ENCODE measurements at regions not wholly inside any gene's neighbourhood (a gene's known extent, or its start where the extent isn't known, plus 50 kb on each side); places are given as distances from the start of the nearest gene placed in this dataset.
"Not testable (repeated sequence)": the region's sequence is repeated elsewhere in the genome, so short reads cannot be mapped to it uniquely, and the experiment has no call there.

DNA sequence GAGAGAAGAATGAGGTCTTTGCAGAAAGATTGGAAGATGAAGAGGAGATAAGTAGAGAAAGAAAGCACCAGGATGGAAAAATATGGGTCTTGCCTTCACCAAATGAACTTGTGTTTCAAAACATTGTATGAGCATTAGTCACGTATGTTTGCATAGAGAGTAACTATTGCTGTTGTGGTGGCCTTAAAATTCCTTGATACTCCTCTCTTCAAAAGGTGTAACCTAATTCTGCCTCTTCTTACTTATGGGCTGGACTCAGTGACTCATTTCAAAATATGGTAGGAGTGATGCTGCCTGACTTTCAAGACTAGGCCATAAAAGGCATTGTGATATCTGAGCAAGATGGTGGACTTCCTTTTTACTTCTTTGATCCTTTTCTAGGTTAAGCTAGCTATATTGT lies 228.7 kb upstream of the ZNF385D start:
- Histone ChIP-seq H3K4me3 (ENCODE audit: low read depth, low read length) (no peak overlapping the region), H3K27me3 (ENCODE audit: control insufficient read depth, insufficient read depth, low read length) (no peaks in the 10 kb centered on the region), H3K27ac (ENCODE audit: low read depth, low read length) (no peak overlapping the region), H3K9ac (ENCODE audit: low read depth, low read length) (no peak overlapping the region), H3K9me3 (ENCODE audit: control insufficient read depth, insufficient read depth, low read length) (no peaks in the 10 kb centered on the region), H3K4me1 (ENCODE audit: control insufficient read depth, insufficient read depth, low read length) (no peaks in the 10 kb centered on the region), H3K36me3 (ENCODE audit: control insufficient read depth, insufficient read depth, low read length) (no peaks in the 10 kb centered on the region)

DNA sequence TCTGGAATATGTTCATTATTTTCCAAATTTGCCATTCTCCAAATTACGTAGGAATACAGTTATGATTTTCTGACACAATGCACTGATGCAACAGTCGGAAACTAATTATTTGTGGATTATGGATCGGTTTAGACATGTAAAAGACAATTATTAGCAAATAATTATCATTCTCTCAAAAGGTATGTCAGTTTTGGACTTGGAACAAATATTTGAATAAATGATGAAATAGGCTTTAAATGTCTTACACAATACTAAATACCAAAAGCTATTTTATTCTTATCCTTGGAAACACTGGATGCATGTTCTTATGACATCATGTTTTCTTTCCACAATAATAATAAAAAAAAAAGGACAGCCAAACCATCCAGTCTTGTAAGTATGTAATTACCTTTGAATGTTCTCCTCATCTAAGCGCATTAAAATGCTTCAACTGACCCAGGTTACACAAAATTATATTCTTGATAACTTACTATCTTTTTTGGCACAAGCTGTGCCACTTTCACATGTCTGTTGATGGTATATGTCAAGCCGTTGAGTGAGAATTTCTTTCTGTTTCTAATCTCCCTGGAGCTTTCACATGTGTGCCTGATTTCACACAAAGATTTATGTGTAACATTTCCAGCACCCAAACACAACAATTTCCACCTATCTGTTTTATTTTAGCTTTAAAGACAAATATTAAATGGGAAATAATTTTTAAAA lies 238.5 kb upstream of the ZNF385D start:
- H3K4me1 ChIP-seq (ENCODE audit: control insufficient read depth, insufficient read depth, low read length) = no peaks in the 10 kb centered on the region
- no peak overlapping the region for H3K9ac ChIP-seq (ENCODE audit: low read depth, low read length)
- H3K9me3 ChIP-seq (ENCODE audit: control insufficient read depth, insufficient read depth, low read length) = no peaks in the 10 kb centered on the region
- no peak overlapping the region for H3K27ac ChIP-seq (ENCODE audit: low read depth, low read length)
- H3K27me3 ChIP-seq (ENCODE audit: control insufficient read depth, insufficient read depth, low read length) = no peaks in the 10 kb centered on the region
- no peaks in the 10 kb centered on the region for H3K36me3 ChIP-seq (ENCODE audit: control insufficient read depth, insufficient read depth, low read length)
- H3K4me3 ChIP-seq (ENCODE audit: low read depth, low read length) = no peak overlapping the region

DNA sequence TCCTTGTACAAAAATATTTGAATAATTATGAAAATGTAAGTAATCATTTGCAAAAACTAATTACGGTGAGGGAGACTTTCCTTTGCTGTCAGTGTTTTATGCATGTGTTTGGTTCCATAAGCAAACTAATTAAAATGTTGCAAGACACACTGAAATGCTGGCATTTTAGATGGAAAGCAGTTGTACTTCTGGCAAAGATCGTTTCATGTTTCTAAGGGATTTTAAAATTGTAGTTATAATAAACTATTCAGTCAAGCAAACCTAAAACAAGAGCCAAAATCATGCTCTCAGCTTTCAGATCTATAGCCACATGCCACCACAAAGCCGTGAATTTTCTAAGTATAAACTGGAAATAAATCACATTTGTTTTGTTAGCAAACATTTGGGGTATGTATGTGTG lies 240.1 kb upstream of the ZNF385D start:
- no peak overlapping the region for H3K9ac ChIP-seq (ENCODE audit: low read depth, low read length)

DNA sequence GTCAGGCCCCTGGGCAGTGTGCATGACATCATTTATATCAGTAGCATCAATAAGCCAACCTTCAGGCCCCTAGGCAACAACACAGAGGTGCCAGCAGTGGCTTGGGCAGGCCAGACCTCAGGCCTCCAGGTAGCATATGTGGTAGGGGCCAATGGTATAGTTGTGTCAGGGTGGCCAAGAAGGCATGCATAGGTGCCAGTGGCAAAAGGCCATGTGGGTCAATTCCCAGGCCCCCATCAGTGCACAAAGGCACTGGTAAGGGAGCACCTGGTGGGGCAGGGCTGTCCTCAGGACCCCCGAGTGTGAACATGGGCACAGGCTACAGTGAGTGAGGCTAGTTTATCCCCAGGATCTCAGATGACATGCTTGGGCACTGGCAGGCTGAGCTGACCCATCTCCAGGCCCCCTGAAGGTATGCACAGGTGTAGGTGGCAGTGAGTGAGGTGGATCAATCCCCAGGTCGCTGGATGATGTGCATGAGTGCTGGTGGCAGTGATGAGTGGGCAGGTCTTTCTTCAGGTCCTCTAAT lies 244.1 kb upstream of the ZNF385D start:
- Histone ChIP-seq H3K4me1 (ENCODE audit: control insufficient read depth, insufficient read depth, low read length) (no peaks in the 10 kb centered on the region), H3K4me3 (ENCODE audit: low read depth, low read length) (no peak overlapping the region), H3K27me3 (ENCODE audit: control insufficient read depth, insufficient read depth, low read length) (no peaks in the 10 kb centered on the region), H3K9me3 (ENCODE audit: control insufficient read depth, insufficient read depth, low read length) (no peaks in the 10 kb centered on the region), H3K9ac (ENCODE audit: low read depth, low read length) (no peak overlapping the region), H3K36me3 (ENCODE audit: control insufficient read depth, insufficient read depth, low read length) (no peaks in the 10 kb centered on the region), H3K27ac (ENCODE audit: low read depth, low read length) (no peak overlapping the region)

More for the DNA sequence above, 240.1 kb upstream of the ZNF385D start:
- Histone ChIP-seq H3K9me3 (ENCODE audit: control insufficient read depth, insufficient read depth, low read length) (no peaks in the 10 kb centered on the region), H3K27me3 (ENCODE audit: control insufficient read depth, insufficient read depth, low read length) (no peaks in the 10 kb centered on the region), H3K4me3 (ENCODE audit: low read depth, low read length) (no peak overlapping the region), H3K4me1 (ENCODE audit: control insufficient read depth, insufficient read depth, low read length) (no peaks in the 10 kb centered on the region), H3K36me3 (ENCODE audit: control insufficient read depth, insufficient read depth, low read length) (no peaks in the 10 kb centered on the region), H3K27ac (ENCODE audit: low read depth, low read length) (no peak overlapping the region)

DNA sequence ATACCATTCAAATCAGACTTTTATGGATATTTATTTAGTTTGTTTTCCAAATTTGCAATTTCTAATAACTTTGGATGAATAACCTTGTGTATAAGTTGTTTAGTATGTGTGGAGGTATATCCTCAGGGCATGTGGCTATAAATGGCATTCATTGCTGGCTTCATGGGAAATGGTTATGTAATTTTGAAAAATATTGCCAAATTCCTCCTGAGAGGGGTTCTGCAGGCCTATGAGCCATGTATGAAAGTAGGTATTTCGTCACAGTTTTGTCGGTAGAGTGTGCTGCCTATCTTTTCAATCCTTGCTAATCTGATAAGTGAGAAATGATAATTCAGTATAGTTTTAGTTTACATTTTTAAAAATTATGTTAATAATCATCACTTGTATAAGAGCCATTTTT lies 256.4 kb upstream of the ZNF385D start:
- no peak overlapping the region for H3K9ac ChIP-seq (ENCODE audit: low read depth, low read length)
- no peaks in the 10 kb centered on the region for H3K4me1 ChIP-seq (ENCODE audit: control insufficient read depth, insufficient read depth, low read length)
- no peaks in the 10 kb centered on the region for H3K9me3 ChIP-seq (ENCODE audit: control insufficient read depth, insufficient read depth, low read length)

DNA sequence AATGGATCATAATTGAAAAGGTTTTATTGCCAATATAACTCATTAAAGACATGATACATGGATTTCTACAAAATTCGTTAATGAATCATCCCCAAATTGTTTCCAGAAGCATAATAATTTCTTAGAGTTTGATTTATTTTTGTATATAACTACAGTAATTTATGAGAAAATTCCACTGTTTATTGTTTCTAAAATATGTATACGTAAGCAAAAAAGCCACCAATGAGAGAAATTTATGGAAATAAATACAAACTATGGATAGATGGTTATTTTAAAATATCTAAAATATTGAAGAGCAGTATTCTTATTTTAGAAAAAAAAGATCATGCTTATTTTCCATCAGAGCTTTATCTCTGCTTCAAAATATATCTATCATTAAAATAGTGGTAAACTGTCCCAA lies 260.0 kb upstream of the ZNF385D start:
- H3K4me1 ChIP-seq (ENCODE audit: control insufficient read depth, insufficient read depth, low read length) = no peaks in the 10 kb centered on the region
- no peak overlapping the region for H3K27ac ChIP-seq (ENCODE audit: low read depth, low read length)
- no peak overlapping the region for H3K4me3 ChIP-seq (ENCODE audit: low read depth, low read length)
- H3K36me3 ChIP-seq (ENCODE audit: control insufficient read depth, insufficient read depth, low read length) = no peaks in the 10 kb centered on the region
- no peak overlapping the region for H3K9ac ChIP-seq (ENCODE audit: low read depth, low read length)
- H3K27me3 ChIP-seq (ENCODE audit: control insufficient read depth, insufficient read depth, low read length) = no peaks in the 10 kb centered on the region
- H3K9me3 ChIP-seq (ENCODE audit: control insufficient read depth, insufficient read depth, low read length) = no peaks in the 10 kb centered on the region

More for the DNA sequence above, 256.4 kb upstream of the ZNF385D start:
- no peak overlapping the region for H3K4me3 ChIP-seq (ENCODE audit: low read depth, low read length)
- no peaks in the 10 kb centered on the region for H3K36me3 ChIP-seq (ENCODE audit: control insufficient read depth, insufficient read depth, low read length)
- no peaks in the 10 kb centered on the region for H3K27me3 ChIP-seq (ENCODE audit: control insufficient read depth, insufficient read depth, low read length)
- H3K27ac ChIP-seq (ENCODE audit: low read depth, low read length) = no peak overlapping the region

GRCh38 chr3:22012471-22012870 lies 261.5 kb upstream of the ZNF385D start:
- Histone ChIP-seq H3K36me3 (ENCODE audit: control insufficient read depth, insufficient read depth, low read length) (no peaks in the 10 kb centered on the region), H3K4me1 (ENCODE audit: control insufficient read depth, insufficient read depth, low read length) (no peaks in the 10 kb centered on the region), H3K4me3 (ENCODE audit: low read depth, low read length) (no peak overlapping the region), H3K9me3 (ENCODE audit: control insufficient read depth, insufficient read depth, low read length) (no peaks in the 10 kb centered on the region), H3K9ac (ENCODE audit: low read depth, low read length) (no peak overlapping the region), H3K27ac (ENCODE audit: low read depth, low read length) (no peak overlapping the region), H3K27me3 (ENCODE audit: control insufficient read depth, insufficient read depth, low read length) (no peaks in the 10 kb centered on the region)

DNA sequence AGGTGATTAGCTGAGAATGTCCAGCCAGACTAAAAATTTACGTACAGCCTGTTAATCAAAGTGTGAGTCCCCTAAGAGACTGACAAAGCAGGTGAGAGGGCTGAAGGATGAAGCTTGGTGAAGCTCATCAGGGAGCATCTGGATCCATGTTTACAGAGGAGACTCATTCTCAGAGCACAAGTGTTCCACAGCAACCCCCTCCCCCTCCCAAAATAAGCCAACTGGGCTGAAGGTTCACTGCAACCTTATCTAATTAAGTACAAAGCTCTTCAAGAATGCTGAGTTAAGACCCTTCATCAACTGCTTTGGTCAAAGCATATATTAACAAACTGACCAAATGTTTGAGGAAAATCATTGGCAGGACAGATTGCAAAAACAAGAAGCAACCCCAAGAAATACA lies 262.6 kb upstream of the ZNF385D start:
- H3K9me3 ChIP-seq (ENCODE audit: control insufficient read depth, insufficient read depth, low read length) = no peaks in the 10 kb centered on the region
- H3K9ac ChIP-seq (ENCODE audit: low read depth, low read length) = no peak overlapping the region
- no peak overlapping the region for H3K27ac ChIP-seq (ENCODE audit: low read depth, low read length)
- no peak overlapping the region for H3K4me3 ChIP-seq (ENCODE audit: low read depth, low read length)
- H3K4me1 ChIP-seq (ENCODE audit: control insufficient read depth, insufficient read depth, low read length) = no peaks in the 10 kb centered on the region
- no peaks in the 10 kb centered on the region for H3K27me3 ChIP-seq (ENCODE audit: control insufficient read depth, insufficient read depth, low read length)
- no peaks in the 10 kb centered on the region for H3K36me3 ChIP-seq (ENCODE audit: control insufficient read depth, insufficient read depth, low read length)

GRCh38 chr3:22016197-22016596 lies 265.2 kb upstream of the ZNF385D start:
- no peak overlapping the region for H3K27ac ChIP-seq (ENCODE audit: low read depth, low read length)
- no peaks in the 10 kb centered on the region for H3K9me3 ChIP-seq (ENCODE audit: control insufficient read depth, insufficient read depth, low read length)
- H3K9ac ChIP-seq (ENCODE audit: low read depth, low read length) = no peak overlapping the region

DNA sequence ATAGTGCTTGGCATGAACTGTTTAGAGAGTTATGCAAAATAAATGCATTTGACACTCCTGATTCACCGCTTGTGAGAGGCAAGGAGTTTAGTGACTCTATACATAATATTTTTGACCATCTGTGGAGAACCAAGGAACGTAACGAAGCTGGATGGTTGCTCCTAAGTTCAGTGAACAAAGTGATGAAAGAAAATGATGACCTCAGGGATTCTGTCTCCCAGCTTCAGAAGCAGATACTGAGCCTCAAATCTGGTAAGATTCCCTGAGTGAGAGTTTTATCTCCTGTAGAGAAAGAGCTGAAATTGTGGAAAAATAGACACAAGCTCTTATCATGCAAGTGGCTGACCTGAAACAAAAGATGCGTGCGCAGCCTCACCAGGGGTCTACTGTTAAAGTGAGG lies 273.6 kb upstream of the ZNF385D start:
- H3K27ac ChIP-seq (ENCODE audit: low read depth, low read length); H3K4me3 ChIP-seq (ENCODE audit: low read depth, low read length); H3K36me3 ChIP-seq (ENCODE audit: control insufficient read depth, insufficient read depth, low read length): not testable (repeated sequence)

More at GRCh38 chr3:22016197-22016596, 265.2 kb upstream of the ZNF385D start:
- Histone ChIP-seq H3K4me3 (ENCODE audit: low read depth, low read length) (no peak overlapping the region), H3K27me3 (ENCODE audit: control insufficient read depth, insufficient read depth, low read length) (no peaks in the 10 kb centered on the region), H3K36me3 (ENCODE audit: control insufficient read depth, insufficient read depth, low read length) (no peaks in the 10 kb centered on the region), H3K4me1 (ENCODE audit: control insufficient read depth, insufficient read depth, low read length) (no peaks in the 10 kb centered on the region)

DNA sequence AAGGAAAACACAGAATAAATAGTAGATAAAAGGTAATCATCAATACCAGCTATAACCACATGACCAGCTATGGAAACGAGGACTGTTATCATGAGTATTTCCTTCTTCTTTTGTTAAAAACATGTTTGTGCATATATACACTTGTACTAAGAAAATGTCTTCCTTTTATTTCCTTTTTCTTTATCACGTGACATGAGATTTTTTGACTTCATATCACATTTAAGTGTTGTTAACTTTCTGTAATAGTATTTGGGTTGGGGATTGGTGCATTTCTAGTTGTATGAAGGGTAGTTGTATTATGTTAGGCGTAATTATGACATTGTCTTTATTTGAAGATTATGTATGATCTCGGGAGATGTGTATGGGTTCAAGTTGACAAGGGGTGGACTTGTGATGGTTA lies 278.5 kb upstream of the ZNF385D start:
- Histone ChIP-seq H3K27ac (ENCODE audit: low read depth, low read length) (no peak overlapping the region), H3K4me3 (ENCODE audit: low read depth, low read length) (no peak overlapping the region), H3K9me3 (ENCODE audit: control insufficient read depth, insufficient read depth, low read length) (no peaks in the 10 kb centered on the region), H3K9ac (ENCODE audit: low read depth, low read length) (no peak overlapping the region), H3K27me3 (ENCODE audit: control insufficient read depth, insufficient read depth, low read length) (no peaks in the 10 kb centered on the region), H3K36me3 (ENCODE audit: control insufficient read depth, insufficient read depth, low read length) (no peaks in the 10 kb centered on the region), H3K4me1 (ENCODE audit: control insufficient read depth, insufficient read depth, low read length) (no peaks in the 10 kb centered on the region)

More for the DNA sequence above, 273.6 kb upstream of the ZNF385D start:
- not testable (repeated sequence) for H3K9me3 ChIP-seq (ENCODE audit: control insufficient read depth, insufficient read depth, low read length); H3K9ac ChIP-seq (ENCODE audit: low read depth, low read length); H3K4me1 ChIP-seq (ENCODE audit: control insufficient read depth, insufficient read depth, low read length); H3K27me3 ChIP-seq (ENCODE audit: control insufficient read depth, insufficient read depth, low read length)
